Hepatocyte (in vitro differentiated cells): ENCODE measurements at regions not wholly inside any gene's neighbourhood (a gene's known extent, or its start where the extent isn't known, plus 50 kb on each side); places are given as distances from the start of the nearest gene placed in this dataset.

Source experiments
- DNase-seq: peaks from one replicate; pipeline ENCODE4 v3.0.0-alpha.2; 2016; ENCODE audit warnings: low spot score
- H2AFZ ChIP-seq: fragments of 200-600 bp; sonication (generic); 2 replicates; pipeline ENCODE4 v1.6.0; 2016; ENCODE audit warnings: antibody characterized with exemption, mild to moderate bottlenecking
- H3K27ac ChIP-seq: fragments of 200-600 bp; sonication (generic); 2 replicates; pipeline ENCODE4 v1.5.1; 2016; ENCODE audit warnings: mild to moderate bottlenecking
- H3K27me3 ChIP-seq: fragments of 200-600 bp; sonication (generic); 2 replicates; pipeline ENCODE4 v1.6.1; 2016
- H3K36me3 ChIP-seq: fragments of 200-600 bp; sonication (generic); replicated peaks from 2 replicates; pipeline ENCODE4 v1.5.1; 2016; ENCODE audit warnings: low read depth; ENCODE audit not compliant: insufficient read depth
- H3K4me1 ChIP-seq: fragments of 200-600 bp; sonication (generic); 2 replicates; pipeline ENCODE4 v1.5.1; 2016; ENCODE audit warnings: mild to moderate bottlenecking, moderate library complexity; ENCODE audit not compliant: insufficient read depth
- H3K4me2 ChIP-seq: fragments of 200-600 bp; sonication (generic); 2 replicates; pipeline ENCODE4 v1.6.0; 2016
- H3K4me3 ChIP-seq: fragments of 200-600 bp; sonication (generic); 2 replicates; pipeline ENCODE4 v1.5.1; 2016; ENCODE audit warnings: mild to moderate bottlenecking
- H3K79me2 ChIP-seq: fragments of 200-600 bp; sonication (generic); 2 replicates; pipeline ENCODE4 v1.6.0; 2017; ENCODE audit warnings: mild to moderate bottlenecking
- H3K9me2 ChIP-seq: fragments of 200-600 bp; sonication (generic); replicated peaks from 2 replicates; pipeline ENCODE4 v1.6.0; 2017; ENCODE audit warnings: mild to moderate bottlenecking; ENCODE audit not compliant: insufficient read depth
- H3K9me3 ChIP-seq: fragments of 200-600 bp; sonication (generic); 2 replicates; pipeline ENCODE4 v1.5.1; 2016; ENCODE audit warnings: low read depth, mild to moderate bottlenecking
- H4K20me1 ChIP-seq: fragments of 200-600 bp; sonication (generic); 2 replicates; pipeline ENCODE4 v1.6.0; 2016; ENCODE audit warnings: mild to moderate bottlenecking; ENCODE audit not compliant: insufficient read depth, poor library complexity, severe bottlenecking
- CTCF ChIP-seq: fragments of 200-600 bp; sonication (generic); IDR thresholded peaks from 2 replicates; pipeline ENCODE4 v1.5.1; 2016; ENCODE audit warnings: antibody characterized with exemption, mild to moderate bottlenecking; ENCODE audit not compliant: poor library complexity
- EZH2 ChIP-seq: fragments of 200-600 bp; sonication (generic); IDR thresholded peaks from 2 replicates; pipeline ENCODE4 v1.6.1; 2016; ENCODE audit warnings: antibody characterized with exemption, mild to moderate bottlenecking, borderline replicate concordance
- EZH2phosphoT487 ChIP-seq: fragments of 200-600 bp; sonication (generic); IDR thresholded peaks from one replicate; pipeline ENCODE4 v1.6.1; 2018; ENCODE audit warnings: antibody characterized with exemption, mild to moderate bottlenecking, low read depth, moderate library complexity; ENCODE audit not compliant: unreplicated experiment, severe bottlenecking
- whole genome bisulfite sequencing: methylation state at CpG from one replicate; pipeline ENCODE4 v1.1.6; 2016; ENCODE audit warnings: low lambda C conversion rate; ENCODE audit errors: missing lambda C conversion rate; 5-methylcytosine and 5-hydroxymethylcytosine counted together

DNA sequence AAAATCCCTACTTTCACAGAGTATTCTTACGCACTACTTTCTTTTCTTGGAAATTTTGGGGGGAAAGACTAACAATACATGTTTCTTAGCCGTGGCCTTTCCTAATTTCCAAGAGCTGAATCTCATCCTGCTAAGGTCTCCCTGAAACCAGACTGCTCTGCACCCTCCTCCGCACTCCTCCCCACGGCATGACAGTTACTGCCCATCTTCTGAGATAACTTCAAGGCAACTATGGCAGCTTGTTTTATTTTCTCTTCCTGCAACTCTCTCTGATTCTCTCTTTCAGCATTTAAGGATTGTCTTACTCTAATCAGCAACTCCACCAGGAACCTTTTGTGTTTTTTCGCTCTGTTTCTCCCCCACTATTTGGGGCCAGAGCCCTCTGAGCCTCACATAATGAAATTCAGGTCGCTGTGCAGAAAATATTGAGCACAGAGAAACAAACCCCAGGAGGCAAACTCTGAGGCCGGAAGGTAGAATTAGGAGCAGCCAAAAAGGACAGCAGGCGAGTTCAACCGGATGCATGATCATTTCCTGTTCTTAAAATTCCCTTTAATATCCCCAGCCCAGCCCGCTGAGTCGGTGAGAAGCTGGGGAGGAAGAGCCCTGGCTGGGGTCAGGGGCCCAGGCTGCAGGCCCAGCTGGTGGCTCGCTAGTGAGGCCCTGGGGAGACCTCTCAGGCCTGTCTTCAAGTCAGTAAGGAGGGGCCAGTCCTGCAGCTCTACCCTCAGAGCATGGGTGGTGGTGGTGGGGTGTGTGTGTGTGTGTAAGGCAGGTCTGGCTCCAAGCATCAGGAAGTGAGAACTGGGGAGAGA is 213.6 kb upstream of the S1PR3 start:
- H3K4me2 ChIP-seq = no peak overlapping the region
- H3K27me3 ChIP-seq = no peaks in the 10 kb centered on the region
- H3K4me3 ChIP-seq = no peak overlapping the region
- TF ChIP-seq EZH2phosphoT487 (no peak), CTCF (no peak)
- peak overlapping the region; percentile 52 for H3K27ac ChIP-seq
- no peaks in the 10 kb centered on the region for H3K9me3 ChIP-seq
- H2AFZ ChIP-seq = no peak overlapping the region
- no peaks in the 10 kb centered on the region for H3K79me2 ChIP-seq
- 69% methylated on average over 12 of the region's 12 CpGs for WGBS
- no peaks in the 10 kb centered on the region for H3K9me2 ChIP-seq
- H3K36me3 ChIP-seq = no peaks in the 10 kb centered on the region
- H3K4me1 ChIP-seq = peaks cover 43% of the 10 kb centered on the region
- no peak for DNase-seq
- no peaks in the 10 kb centered on the region for H4K20me1 ChIP-seq

DNA sequence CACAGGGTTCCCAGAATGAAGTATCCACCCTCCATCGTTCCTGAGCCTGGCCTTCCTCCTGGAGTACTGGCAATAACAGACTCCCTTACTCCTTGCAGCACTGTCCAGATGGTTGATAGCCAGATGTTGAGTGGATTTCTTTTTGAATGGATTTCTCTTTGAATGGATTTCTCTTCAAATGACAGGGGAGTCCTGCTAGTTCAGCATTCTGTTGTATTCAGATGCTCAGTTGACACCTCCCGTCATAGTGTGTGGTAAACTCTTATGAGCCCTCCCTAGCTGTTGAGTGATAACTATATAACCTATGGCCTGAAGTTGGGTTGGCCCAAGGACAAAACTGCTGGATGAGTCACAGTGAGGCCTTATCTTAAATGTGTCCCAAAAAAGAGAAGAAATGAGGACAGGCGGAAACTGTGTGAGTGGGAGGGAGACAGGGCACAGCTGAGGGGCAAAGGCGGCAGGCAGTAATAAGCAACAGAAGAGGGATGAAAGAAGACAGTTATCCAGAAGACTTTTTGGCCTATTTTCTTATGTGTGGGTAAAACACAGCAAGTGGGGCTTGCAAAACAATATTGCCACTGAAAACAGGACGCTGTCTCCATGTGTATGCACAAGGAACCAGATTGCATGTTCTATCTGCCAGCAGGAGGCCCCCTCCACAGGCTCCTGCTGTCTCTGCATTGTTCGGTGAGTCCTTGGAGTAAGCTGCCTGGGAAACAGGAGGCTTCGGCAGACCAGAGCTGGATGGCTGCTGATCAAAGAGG is 209.5 kb upstream of the S1PR3 start:
- H3K4me1 ChIP-seq = peaks cover 17% of the 10 kb centered on the region
- no peaks in the 10 kb centered on the region for H4K20me1 ChIP-seq
- H3K4me3 ChIP-seq = no peak overlapping the region
- no peaks in the 10 kb centered on the region for H3K27me3 ChIP-seq
- DNase-seq = peak; percentile 56
- H3K4me2 ChIP-seq = no peak overlapping the region
- no peak for TF ChIP-seq EZH2phosphoT487
- no peak for TF ChIP-seq EZH2
- TF ChIP-seq CTCF = peak; percentile 43
- no peak overlapping the region for H2AFZ ChIP-seq
- H3K36me3 ChIP-seq = no peaks in the 10 kb centered on the region
- H3K27ac ChIP-seq = no peak overlapping the region
- no peaks in the 10 kb centered on the region for H3K79me2 ChIP-seq
- no peaks in the 10 kb centered on the region for H3K9me2 ChIP-seq
- 47% methylated on average over 7 of the region's 7 CpGs for WGBS
- no peaks in the 10 kb centered on the region for H3K9me3 ChIP-seq

GRCh38 chr9:88782931-88783710 is 208.1 kb upstream of the S1PR3 start:
- peaks cover 8% of the 10 kb centered on the region for H3K4me1 ChIP-seq
- no peaks in the 10 kb centered on the region for H3K27me3 ChIP-seq
- H3K36me3 ChIP-seq = no peaks in the 10 kb centered on the region
- no peaks in the 10 kb centered on the region for H3K9me2 ChIP-seq
- no peaks in the 10 kb centered on the region for H3K9me3 ChIP-seq
- 80% methylated on average over 10 of the region's 10 CpGs for WGBS
- TF ChIP-seq EZH2 (no peak), EZH2phosphoT487 (no peak), CTCF (no peak)
- no peak overlapping the region for H2AFZ ChIP-seq
- H3K27ac ChIP-seq = no peak overlapping the region
- no peak overlapping the region for H3K4me3 ChIP-seq
- no peak overlapping the region for H3K4me2 ChIP-seq
- DNase-seq = no peak
- H3K79me2 ChIP-seq = no peaks in the 10 kb centered on the region
- no peaks in the 10 kb centered on the region for H4K20me1 ChIP-seq
